Keratinocyte (primary cell): ENCODE measurements at regions not wholly inside any gene's neighbourhood (a gene's known extent, or its start where the extent isn't known, plus 50 kb on each side); places are given as distances from the start of the nearest gene placed in this dataset.

Experiments
- DNase-seq: peaks from one replicate; pipeline ENCODE4 v3.0.0-alpha.2; 2011; ENCODE audit warnings: low read depth, missing footprints, low spot score
- FAIRE-seq: peaks from 2 replicates; lab custom pipeline; 2011; peaks lifted over from hg19 to GRCh38; lab: Jason Lieb, UNC
- H2AFZ ChIP-seq: 2 replicates; pipeline ENCODE4 v1.6.0; 2012; ENCODE audit warnings: low read length, control low read depth, inconsistent platforms; ENCODE audit not compliant: control insufficient read depth
- H3K27ac ChIP-seq: 2 replicates; pipeline ENCODE4 v1.5.1; 2011; ENCODE audit warnings: low read length; ENCODE audit not compliant: control insufficient read depth, insufficient read depth
- H3K27me3 ChIP-seq: 3 replicates; pipeline ENCODE4 v1.6.0; 2011; ENCODE audit warnings: low read length; ENCODE audit not compliant: control insufficient read depth, insufficient read depth; ENCODE audit errors: extremely low read depth
- H3K36me3 ChIP-seq, 2 experiments: 2 replicates in 1 of 2; 3 replicates in 1 of 2; pipeline ENCODE4 v1.5.1; 2011; ENCODE audit warnings: low read length in 2 of 2, mild to moderate bottlenecking in 1 of 2; ENCODE audit not compliant: control insufficient read depth in 2 of 2, insufficient read depth in 2 of 2; ENCODE audit errors: extremely low read depth in 1 of 2
- H3K4me1 ChIP-seq: 3 replicates; pipeline ENCODE4 v1.5.1; 2011; ENCODE audit warnings: low read length; ENCODE audit not compliant: control insufficient read depth, insufficient read depth; ENCODE audit errors: extremely low read depth
- H3K4me2 ChIP-seq: 3 replicates; pipeline ENCODE4 v1.6.0; 2011; ENCODE audit warnings: low read depth, low read length; ENCODE audit not compliant: control insufficient read depth, insufficient read depth; ENCODE audit errors: extremely low read depth
- H3K4me3 ChIP-seq, 3 experiments: fragments of 200-600 bp in 1 of 3; sonication (generic) in 1 of 3; 2 replicates in 2 of 3; 3 replicates in 1 of 3; pipeline ENCODE4 v1.5.1; 2011 to 2016; ENCODE audit warnings: low read length in 3 of 3, mild to moderate bottlenecking in 3 of 3, control low read depth in 2 of 3, inconsistent platforms in 1 of 3, low read depth in 1 of 3, mixed read lengths in 1 of 3, mixed run types in 1 of 3, moderate library complexity in 1 of 3; ENCODE audit not compliant: control insufficient read depth in 2 of 3, insufficient read depth in 2 of 3; ENCODE audit errors: extremely low read depth in 1 of 3
- H3K79me2 ChIP-seq: 2 replicates; pipeline ENCODE4 v1.6.0; 2012; ENCODE audit warnings: low read length; ENCODE audit not compliant: control insufficient read depth, insufficient read depth
- H3K9ac ChIP-seq: 3 replicates; pipeline ENCODE4 v1.6.0; 2011; ENCODE audit warnings: low read length; ENCODE audit not compliant: control insufficient read depth, insufficient read depth; ENCODE audit errors: extremely low read depth
- H3K9me1 ChIP-seq: 3 replicates; pipeline ENCODE4 v1.6.0; 2011; ENCODE audit warnings: low read length; ENCODE audit not compliant: control insufficient read depth, insufficient read depth; ENCODE audit errors: extremely low read depth
- H3K9me3 ChIP-seq: 2 replicates; pipeline ENCODE4 v1.5.1; 2012; ENCODE audit warnings: low read depth, low read length; ENCODE audit not compliant: control insufficient read depth
- H4K20me1 ChIP-seq: 3 replicates; pipeline ENCODE4 v1.6.0; 2011; ENCODE audit warnings: low read length; ENCODE audit not compliant: control insufficient read depth, insufficient read depth; ENCODE audit errors: extremely low read depth
- EZH2 ChIP-seq: IDR thresholded peaks from one replicate; pipeline ENCODE4 v1.6.1; 2012; ENCODE audit warnings: inconsistent platforms, mild to moderate bottlenecking, low read length, moderate library complexity
- dilution Hi-C: fragments of 300-500 bp; cut with MboI; formaldehyde crosslinking; loops from one replicate; pipeline ENCODE4 v1.7.0; 2020; ENCODE audit warnings: low sequenced_read_pairs; ENCODE audit not compliant: extremely low pct_ligation_motif_present
- TF ChIP-seq, protein P1 (sequence below), 3 experiments: IDR thresholded peaks in 1 of 3; conservative IDR thresholded peaks in 1 of 3; optimal IDR thresholded peaks in 1 of 3; 2 replicates in 2 of 3; 3 replicates in 1 of 3; pipeline versions ENCODE3 to v1.5.1; 2011; ENCODE audit warnings: low read length in 3 of 3, mild to moderate bottlenecking in 3 of 3, moderate library complexity in 2 of 3, control low read depth in 1 of 3, inconsistent platforms in 1 of 3; ENCODE audit not compliant: insufficient read depth in 2 of 3; ENCODE audit errors: extremely low read depth in 1 of 3

- FAIRE-seq (no peak), DNase-seq (no peak)
- Histone ChIP-seq H3K4me2 (no peak overlapping the region), H3K79me2 (no peaks in the 10 kb centered on the region), H3K36me3 (no peaks in the 10 kb centered on the region), H3K27ac (no peak overlapping the region), H3K9ac (no peak overlapping the region), H3K9me1 (no peaks in the 10 kb centered on the region), H3K9me3 (no peaks in the 10 kb centered on the region), H4K20me1 (no peaks in the 10 kb centered on the region), H3K27me3 (no peaks in the 10 kb centered on the region), H2AFZ (no peak overlapping the region), H3K4me3 (no peak overlapping the region), H3K4me1 (no peaks in the 10 kb centered on the region)
- TF ChIP-seq, protein P1, sequence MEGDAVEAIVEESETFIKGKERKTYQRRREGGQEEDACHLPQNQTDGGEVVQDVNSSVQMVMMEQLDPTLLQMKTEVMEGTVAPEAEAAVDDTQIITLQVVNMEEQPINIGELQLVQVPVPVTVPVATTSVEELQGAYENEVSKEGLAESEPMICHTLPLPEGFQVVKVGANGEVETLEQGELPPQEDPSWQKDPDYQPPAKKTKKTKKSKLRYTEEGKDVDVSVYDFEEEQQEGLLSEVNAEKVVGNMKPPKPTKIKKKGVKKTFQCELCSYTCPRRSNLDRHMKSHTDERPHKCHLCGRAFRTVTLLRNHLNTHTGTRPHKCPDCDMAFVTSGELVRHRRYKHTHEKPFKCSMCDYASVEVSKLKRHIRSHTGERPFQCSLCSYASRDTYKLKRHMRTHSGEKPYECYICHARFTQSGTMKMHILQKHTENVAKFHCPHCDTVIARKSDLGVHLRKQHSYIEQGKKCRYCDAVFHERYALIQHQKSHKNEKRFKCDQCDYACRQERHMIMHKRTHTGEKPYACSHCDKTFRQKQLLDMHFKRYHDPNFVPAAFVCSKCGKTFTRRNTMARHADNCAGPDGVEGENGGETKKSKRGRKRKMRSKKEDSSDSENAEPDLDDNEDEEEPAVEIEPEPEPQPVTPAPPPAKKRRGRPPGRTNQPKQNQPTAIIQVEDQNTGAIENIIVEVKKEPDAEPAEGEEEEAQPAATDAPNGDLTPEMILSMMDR (optimal IDR thresholded peaks at IDR 0.05 in 1 of 3, IDR thresholded peaks at IDR 0.05 in 1 of 3, conservative IDR thresholded peaks at IDR 0.05 in 1 of 3; ENCODE audit: extremely low read depth in 1 of 3, insufficient read depth in 2 of 3, low read length in 3 of 3): no peak
- dilution Hi-C loops: no loop called here
Observed at GRCh38 chr4:42268824-42269223, 116.4 kb upstream of the BEND4 start.

DNA sequence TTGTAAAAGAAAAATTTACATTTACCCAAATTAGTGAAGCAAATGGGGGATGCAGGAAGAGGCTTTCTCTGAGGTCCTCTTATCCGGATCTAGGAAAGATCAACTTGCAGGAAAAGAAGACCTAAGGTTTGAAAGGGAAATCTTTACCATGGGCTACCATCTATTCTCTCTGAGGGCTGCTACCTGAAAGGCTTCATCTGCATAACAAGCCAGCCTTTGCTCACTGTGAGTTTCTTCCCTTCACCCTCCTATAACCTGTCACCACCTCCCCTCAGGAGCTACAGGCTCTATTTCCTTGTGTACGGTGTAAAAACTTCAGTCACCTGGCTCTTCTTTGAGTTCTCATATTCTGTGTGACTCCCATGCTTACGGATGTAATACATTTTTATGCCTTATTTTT is 118.6 kb upstream of the BEND4 start:
- no peak for FAIRE-seq
- Histone ChIP-seq H3K9me3 (no peaks in the 10 kb centered on the region), H3K79me2 (no peaks in the 10 kb centered on the region), H3K4me2 (no peak overlapping the region), H3K36me3 (no peaks in the 10 kb centered on the region), H3K9me1 (no peaks in the 10 kb centered on the region), H3K9ac (no peak overlapping the region), H3K27me3 (no peaks in the 10 kb centered on the region), H3K4me1 (no peaks in the 10 kb centered on the region), H2AFZ (no peak overlapping the region), H3K27ac (no peak overlapping the region), H4K20me1 (no peaks in the 10 kb centered on the region), H3K4me3 (no peak overlapping the region)
- no peak for TF ChIP-seq EZH2
- TF ChIP-seq, protein P1 (optimal IDR thresholded peaks at IDR 0.05 in 1 of 3, IDR thresholded peaks at IDR 0.05 in 1 of 3, conservative IDR thresholded peaks at IDR 0.05 in 1 of 3; ENCODE audit: extremely low read depth in 1 of 3, insufficient read depth in 2 of 3, low read length in 3 of 3): no peak
- no peak for DNase-seq
- dilution Hi-C loops: no loop called here
